Ovary (tissue), 7 donors: ENCODE measurements at regions not wholly inside any gene's neighbourhood (a gene's known extent, or its start where the extent isn't known, plus 50 kb on each side); places are given as distances from the start of the nearest gene placed in this dataset.

Source experiments
- DNase-seq, 5 donors: peaks; one replicate each; pipeline ENCODE4 v3.0.0-alpha.2; 2019 to 2020
- H3K27ac ChIP-seq, 2 donors: fragments of 200-600 bp; one replicate each; pipeline versions ENCODE4 v1.5.1 to v1.8.0; 2019 to 2022
- H3K27me3 ChIP-seq: fragments of 200-600 bp; one replicate; pipeline ENCODE4 v1.8.0; 2022
- H3K36me3 ChIP-seq: fragments of 200-600 bp; sonication (generic); one replicate; pipeline ENCODE4 v1.5.1; 2019
- H3K4me1 ChIP-seq: one replicate; pipeline ENCODE4 v1.8.1; 2013; ENCODE audit warnings: mild to moderate bottlenecking, moderate library complexity; ENCODE audit not compliant: insufficient read depth
- H3K4me3 ChIP-seq: fragments of 200-600 bp; sonication (generic); one replicate; pipeline ENCODE4 v1.5.1; 2017
- H3K9me3 ChIP-seq, 2 donors: fragments of 200-600 bp in 1 of 2; sonication (generic) in 1 of 2; one replicate each; pipeline versions ENCODE4 v1.5.1 to v1.8.1; 2013 to 2019; ENCODE audit warnings: mild to moderate bottlenecking in 1 of 2, moderate library complexity in 1 of 2
- EP300 ChIP-seq: sonication (generic); formaldehyde crosslinking; IDR thresholded peaks from one replicate; pipeline ENCODE4 v1.6.1; 2017; ENCODE audit warnings: antibody characterized with exemption
- POLR2A ChIP-seq: fragments of 450-650 bp; IDR thresholded peaks from one replicate; pipeline ENCODE4 v1.6.1; 2017; ENCODE audit warnings: antibody characterized with exemption, mild to moderate bottlenecking, moderate library complexity
- WGBS, 3 donors: extraction: QIAGEN DNeasy Blood & Tissue Kit in 1 of 3; methylation state at CpG; one replicate each; pipeline versions ENCODE4 v1.1.5 to v1.1.7; 2013 to 2017; 5-methylcytosine and 5-hydroxymethylcytosine counted together
- intact Hi-C, 4 donors: fragments of 100-400 bp; cut with DNase I; formaldehyde crosslinking; loops; one replicate each; pipeline versions ENCODE4 v1.11.0 to v1.15.1; 2022 to 2023
- TF ChIP-seq, protein P1 (sequence below), 3 donors: fragments of 450-650 bp in 2 of 3; fragments of 200-600 bp in 1 of 3; IDR thresholded peaks; one replicate each; pipeline versions ENCODE4 v1.5.1 to v1.8.0; 2016 to 2022; ENCODE audit warnings: antibody characterized with exemption in 3 of 3, mild to moderate bottlenecking in 1 of 3
- donor health status: DM: no; HTN: no; CAD: no; lungs with moderate emphysema.
- donor health status: DM: no; HTN: no; CAD: no.
- donor health status: Bipolar disorder and iron deficiency.
- donor health status: DM: no; HTN: no; CAD: no.
- donor health status: DM: yes; HTN: yes; CAD: no.

DNA sequence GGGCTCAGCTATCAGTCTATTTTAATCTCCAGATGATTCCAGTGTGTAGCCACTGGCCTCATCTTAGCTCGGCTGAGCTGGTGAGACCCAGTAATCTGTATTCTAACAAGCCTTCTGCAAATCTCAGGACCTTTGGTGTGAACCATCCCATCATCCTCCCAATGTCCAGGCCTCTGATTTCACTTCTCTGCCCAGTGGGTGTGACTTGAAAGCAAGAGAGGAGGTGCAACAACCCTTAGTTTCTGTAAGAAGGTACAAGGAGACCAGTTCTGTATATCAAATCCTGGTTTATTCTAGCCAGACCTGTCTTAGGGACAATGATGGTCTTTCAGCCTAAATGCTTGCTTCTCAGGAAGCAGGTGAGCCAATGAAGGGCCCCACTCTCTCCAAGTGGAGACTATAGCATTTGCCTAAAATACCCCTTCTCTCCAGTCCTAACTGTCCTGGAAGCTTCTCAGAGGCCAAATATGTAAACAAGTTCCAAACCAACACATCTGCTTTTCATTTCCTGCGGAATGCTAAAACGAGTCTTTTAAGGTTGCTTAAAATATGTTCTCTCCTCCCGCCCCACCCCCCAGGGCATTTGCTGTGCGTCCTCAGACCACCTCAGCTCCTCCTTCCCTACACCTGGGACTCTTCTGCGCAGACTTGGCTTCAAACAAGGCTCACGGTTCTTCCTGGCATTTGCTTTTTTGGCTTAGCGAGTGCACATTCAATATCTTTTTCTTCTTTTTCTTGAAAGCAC is 78.4 kb upstream of the FUT8 start:
- no peak for TF ChIP-seq POLR2A
- no peak for TF ChIP-seq EP300
- TF ChIP-seq, protein P1, sequence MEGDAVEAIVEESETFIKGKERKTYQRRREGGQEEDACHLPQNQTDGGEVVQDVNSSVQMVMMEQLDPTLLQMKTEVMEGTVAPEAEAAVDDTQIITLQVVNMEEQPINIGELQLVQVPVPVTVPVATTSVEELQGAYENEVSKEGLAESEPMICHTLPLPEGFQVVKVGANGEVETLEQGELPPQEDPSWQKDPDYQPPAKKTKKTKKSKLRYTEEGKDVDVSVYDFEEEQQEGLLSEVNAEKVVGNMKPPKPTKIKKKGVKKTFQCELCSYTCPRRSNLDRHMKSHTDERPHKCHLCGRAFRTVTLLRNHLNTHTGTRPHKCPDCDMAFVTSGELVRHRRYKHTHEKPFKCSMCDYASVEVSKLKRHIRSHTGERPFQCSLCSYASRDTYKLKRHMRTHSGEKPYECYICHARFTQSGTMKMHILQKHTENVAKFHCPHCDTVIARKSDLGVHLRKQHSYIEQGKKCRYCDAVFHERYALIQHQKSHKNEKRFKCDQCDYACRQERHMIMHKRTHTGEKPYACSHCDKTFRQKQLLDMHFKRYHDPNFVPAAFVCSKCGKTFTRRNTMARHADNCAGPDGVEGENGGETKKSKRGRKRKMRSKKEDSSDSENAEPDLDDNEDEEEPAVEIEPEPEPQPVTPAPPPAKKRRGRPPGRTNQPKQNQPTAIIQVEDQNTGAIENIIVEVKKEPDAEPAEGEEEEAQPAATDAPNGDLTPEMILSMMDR (IDR thresholded peaks at IDR 0.05), result no peak
- no peaks in the 10 kb centered on the region for H3K36me3 ChIP-seq
- H3K9me3 ChIP-seq, result no peaks in the 10 kb centered on the region
- no peak overlapping the region for H3K4me3 ChIP-seq
- 9 to 26% (median 17%) methylated on average over 8 of the region's 8 CpGs for WGBS, 3 donors
- H3K27ac ChIP-seq, result no peak overlapping the region
- intact Hi-C loops, result no loop called here
- H3K27me3 ChIP-seq, result no peaks in the 10 kb centered on the region
- DNase-seq, result peak in 2 of 5 donors; percentile 17 to 62
- H3K4me1 ChIP-seq, result peaks cover 7% of the 10 kb centered on the region

DNA sequence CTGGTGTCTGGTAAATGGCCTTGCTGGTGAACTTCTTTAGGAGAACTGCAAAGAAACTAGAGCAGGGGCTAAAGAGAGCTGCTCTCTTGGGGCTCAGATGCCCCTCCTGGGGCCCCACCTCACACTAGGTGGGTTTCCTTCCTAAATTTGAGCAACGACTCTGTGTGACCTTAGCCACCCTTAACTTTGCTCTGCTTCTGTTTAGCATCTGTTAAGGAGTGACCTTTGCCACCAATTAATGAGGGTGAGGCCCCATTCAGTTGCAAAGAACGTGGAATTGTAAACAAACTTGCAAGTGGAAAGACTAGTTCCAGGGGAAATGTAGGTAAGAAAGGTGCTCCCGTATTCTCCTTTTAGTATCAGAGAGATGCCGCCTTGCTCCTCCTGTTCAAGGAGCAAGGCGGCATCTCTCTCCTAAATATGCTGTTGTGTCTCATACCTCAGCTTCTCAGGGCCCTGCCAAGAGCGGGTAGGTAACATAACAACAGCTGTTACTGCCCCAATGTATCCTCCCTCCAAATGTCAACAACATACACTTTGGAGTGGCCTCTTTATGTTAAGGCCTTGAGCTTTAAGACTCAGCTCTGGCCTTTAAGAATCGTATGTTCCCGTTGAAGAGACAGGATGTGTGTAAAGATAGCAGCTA is 77.6 kb upstream of the FUT8 start:
- H3K36me3 ChIP-seq, result no peaks in the 10 kb centered on the region
- intact Hi-C loops, result no loop called here
- no peaks in the 10 kb centered on the region for H3K9me3 ChIP-seq
- no peak overlapping the region for H3K27ac ChIP-seq
- TF ChIP-seq, protein P1 (IDR thresholded peaks at IDR 0.05), result no peak
- TF ChIP-seq EP300 (no peak), POLR2A (no peak)
- DNase-seq, result no peak
- WGBS, 3 donors, result 36 to 52% (median 44%) methylated on average over 8 of the region's 8 CpGs
- H3K4me3 ChIP-seq, result no peak overlapping the region
- H3K4me1 ChIP-seq, result peaks cover 7% of the 10 kb centered on the region
- H3K27me3 ChIP-seq, result no peaks in the 10 kb centered on the region

DNA sequence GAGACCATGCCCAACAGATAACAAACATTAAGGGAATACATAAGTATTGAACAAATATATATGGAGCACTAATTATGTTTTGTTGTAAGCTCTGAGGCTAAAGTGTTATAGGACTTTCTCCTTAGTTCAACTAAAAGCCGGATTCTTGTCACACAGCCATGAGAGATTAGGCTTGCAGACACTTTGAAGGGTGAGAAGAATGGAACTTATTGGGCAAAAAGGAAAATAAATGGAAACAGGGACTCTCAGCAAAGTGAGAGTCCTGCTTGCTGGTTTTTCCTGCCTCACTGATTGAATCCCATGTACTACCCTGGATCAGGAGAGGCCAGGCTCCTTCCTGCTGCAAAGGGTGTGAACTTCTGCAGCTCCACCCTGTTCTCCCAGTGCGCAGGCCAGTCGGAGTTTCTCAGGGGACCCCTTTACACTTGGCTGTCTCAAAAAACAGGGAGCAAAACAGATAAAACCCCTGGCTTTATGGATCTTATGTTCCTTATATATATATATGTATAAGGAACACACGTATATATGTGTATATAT is 77.1 kb upstream of the FUT8 start:
- intact Hi-C loops, result no loop called here

DNA sequence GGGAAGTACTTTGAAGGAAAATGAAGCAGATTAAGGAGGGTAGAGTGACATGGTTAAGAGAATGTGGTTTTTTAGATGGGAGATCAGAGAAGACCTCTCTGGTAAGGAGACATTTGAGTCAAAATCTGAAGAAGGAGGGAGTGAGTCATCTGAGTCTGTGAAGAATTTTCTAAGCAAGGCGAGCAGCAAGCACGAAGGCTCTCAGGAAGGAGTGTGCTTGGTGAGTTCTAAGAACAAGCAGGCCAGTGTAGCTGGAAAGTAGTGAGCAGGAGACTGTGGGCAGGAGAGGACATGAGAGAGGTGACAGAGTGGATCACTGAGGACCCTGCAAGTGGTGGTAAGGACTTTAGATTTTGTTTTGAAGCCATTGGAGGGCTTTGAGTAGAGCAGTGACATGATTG is 76.3 kb upstream of the FUT8 start:
- WGBS, 3 donors, result 45 to 63% (median 54%) methylated on average over 2 of the region's 2 CpGs
- H3K27ac ChIP-seq, result no peak overlapping the region

More for the DNA sequence above, 77.1 kb upstream of the FUT8 start:
- DNase-seq, result no peak
- H3K27ac ChIP-seq, result no peak overlapping the region
- 60 to 74% (median 62%) methylated on average over 4 of the region's 4 CpGs for WGBS, 3 donors
- TF ChIP-seq, protein P1 (IDR thresholded peaks at IDR 0.05), result no peak
- no peak for TF ChIP-seq POLR2A
- no peak for TF ChIP-seq EP300
- no peak overlapping the region for H3K4me3 ChIP-seq
- H3K27me3 ChIP-seq, result no peaks in the 10 kb centered on the region
- H3K4me1 ChIP-seq, result peaks cover 7% of the 10 kb centered on the region
- no peaks in the 10 kb centered on the region for H3K36me3 ChIP-seq
- no peaks in the 10 kb centered on the region for H3K9me3 ChIP-seq

More for the DNA sequence above, 76.3 kb upstream of the FUT8 start:
- Histone ChIP-seq H3K4me1 (peaks cover 7% of the 10 kb centered on the region), H3K36me3 (no peaks in the 10 kb centered on the region), H3K9me3 (no peaks in the 10 kb centered on the region), H3K27me3 (no peaks in the 10 kb centered on the region), H3K4me3 (no peak overlapping the region)
- intact Hi-C loops, result no loop called here
- DNase-seq, result no peak
- no peak for TF ChIP-seq POLR2A
- TF ChIP-seq EP300, result no peak
- TF ChIP-seq, protein P1 (IDR thresholded peaks at IDR 0.05), result no peak
